Osteoblast (primary cell): ENCODE measurements at regions not wholly inside any gene's neighbourhood (a gene's known extent, or its start where the extent isn't known, plus 50 kb on each side); places are given as distances from the start of the nearest gene placed in this dataset.

ENCODE experiments used
- DNase-seq: peaks from one replicate; pipeline ENCODE4 v3.0.0; 2011; ENCODE audit warnings: low spot score, mixed read lengths; ENCODE audit not compliant: insufficient read length; ENCODE audit errors: missing footprints
- H2AFZ ChIP-seq: 2 replicates; pipeline ENCODE4 v1.6.0; 2011; ENCODE audit warnings: mild to moderate bottlenecking, low read length
- H3K27ac ChIP-seq: 2 replicates; pipeline ENCODE4 v1.5.1; 2011; ENCODE audit warnings: mild to moderate bottlenecking, low read depth, low read length, moderate library complexity
- H3K27me3 ChIP-seq: 2 replicates; pipeline ENCODE4 v1.6.0; 2012; ENCODE audit warnings: mild to moderate bottlenecking, control low read depth, inconsistent platforms, low read length, moderate library complexity; ENCODE audit not compliant: insufficient read depth
- H3K36me3 ChIP-seq: 2 replicates; pipeline ENCODE4 v1.5.1; 2011; ENCODE audit warnings: mild to moderate bottlenecking, low read length, control low read depth, moderate library complexity; ENCODE audit not compliant: insufficient read depth
- H3K4me1 ChIP-seq: 2 replicates; pipeline ENCODE4 v1.5.1; 2011; ENCODE audit warnings: mild to moderate bottlenecking, low read length, control low read depth, moderate library complexity; ENCODE audit not compliant: insufficient read depth
- H3K4me2 ChIP-seq: 2 replicates; pipeline ENCODE4 v1.6.0; 2011; ENCODE audit warnings: mild to moderate bottlenecking, low read length; ENCODE audit not compliant: insufficient read depth
- H3K4me3 ChIP-seq: fragments of 200-600 bp; sonication (generic); 3 replicates; pipeline ENCODE4 v1.5.1; 2012; ENCODE audit warnings: mild to moderate bottlenecking, low read length, inconsistent platforms; ENCODE audit not compliant: insufficient read depth
- H3K79me2 ChIP-seq: 2 replicates; pipeline ENCODE4 v1.6.0; 2012; ENCODE audit warnings: mild to moderate bottlenecking, low read length, control low read depth, inconsistent platforms; ENCODE audit not compliant: insufficient read depth
- H3K9me3 ChIP-seq: 2 replicates; pipeline ENCODE4 v1.5.1; 2011; ENCODE audit warnings: low read depth, low read length, control low read depth
- H4K20me1 ChIP-seq: 2 replicates; pipeline ENCODE4 v1.6.0; 2012; ENCODE audit warnings: mild to moderate bottlenecking, low read length, control low read depth; ENCODE audit not compliant: insufficient read depth
- CTCF ChIP-seq: IDR thresholded peaks from 2 replicates; pipeline ENCODE4 v1.5.1; 2011; ENCODE audit warnings: mild to moderate bottlenecking, low read depth, low read length, moderate library complexity; ENCODE audit errors: extremely low read depth

DNA sequence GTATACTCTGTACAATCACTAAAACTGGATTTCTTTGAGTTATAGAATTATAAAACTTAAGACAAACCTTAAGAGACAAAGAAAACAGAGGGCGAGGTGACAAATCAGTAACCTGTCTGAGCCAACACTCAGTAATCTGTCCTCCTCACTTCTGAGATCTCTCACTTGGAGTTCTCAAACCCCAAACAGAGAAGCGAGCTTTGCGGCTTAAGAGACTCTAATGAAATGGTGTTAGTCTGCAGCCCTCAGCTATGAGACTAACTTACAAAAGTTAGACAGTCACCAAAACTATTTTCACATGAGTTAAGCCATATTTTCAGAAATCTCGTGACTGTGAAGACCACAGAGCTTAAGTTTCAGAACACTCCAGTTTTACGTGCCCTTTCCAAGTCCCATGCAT is 140.6 kb downstream of the TMX3 start:
- TF ChIP-seq CTCF = no peak
- Histone ChIP-seq H3K4me2 (no peak overlapping the region), H3K27me3 (no peaks in the 10 kb centered on the region), H2AFZ (no peak overlapping the region), H4K20me1 (no peaks in the 10 kb centered on the region), H3K79me2 (no peaks in the 10 kb centered on the region), H3K4me3 (no peak overlapping the region), H3K9me3 (no peaks in the 10 kb centered on the region), H3K36me3 (no peaks in the 10 kb centered on the region), H3K27ac (no peak overlapping the region), H3K4me1 (no peaks in the 10 kb centered on the region)
- no peak for DNase-seq

DNA sequence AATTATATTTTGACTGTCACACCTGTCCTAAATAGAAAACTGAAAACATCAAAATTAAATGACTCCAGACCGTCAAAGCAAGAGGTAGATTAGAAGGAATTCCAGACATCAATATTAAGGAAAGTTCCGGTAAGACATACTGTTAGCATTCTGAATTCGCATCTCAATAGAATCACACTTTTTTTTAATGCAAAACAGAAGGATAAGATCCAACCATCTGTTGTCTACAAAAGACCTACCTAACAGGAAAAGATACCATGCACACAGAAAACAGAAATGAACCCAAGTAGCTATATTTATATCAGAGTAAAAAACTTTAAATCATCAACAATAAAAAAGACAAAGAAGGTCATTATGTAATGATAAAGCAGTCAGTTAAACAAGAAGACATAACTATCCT is 145.0 kb downstream of the TMX3 start:
- Histone ChIP-seq H3K4me2 (no peak overlapping the region), H3K9me3 (no peaks in the 10 kb centered on the region), H3K27me3 (no peaks in the 10 kb centered on the region), H3K79me2 (no peaks in the 10 kb centered on the region), H3K4me3 (no peak overlapping the region), H3K4me1 (no peaks in the 10 kb centered on the region), H4K20me1 (no peaks in the 10 kb centered on the region), H3K36me3 (no peaks in the 10 kb centered on the region), H2AFZ (no peak overlapping the region), H3K27ac (no peak overlapping the region)
- no peak for TF ChIP-seq CTCF
- DNase-seq = no peak

- peak; percentile 58 for DNase-seq
- no peak overlapping the region for H3K4me2 ChIP-seq
Measured at GRCh38 chr18:68568364-68569155, 146.3 kb downstream of the TMX3 start.

More at GRCh38 chr18:68568364-68569155, 146.3 kb downstream of the TMX3 start:
- H3K4me3 ChIP-seq = no peak overlapping the region
- H3K9me3 ChIP-seq = no peaks in the 10 kb centered on the region
- H3K27ac ChIP-seq = no peak overlapping the region
- no peak for TF ChIP-seq CTCF
- no peaks in the 10 kb centered on the region for H3K4me1 ChIP-seq
- H4K20me1 ChIP-seq = no peaks in the 10 kb centered on the region
- no peaks in the 10 kb centered on the region for H3K79me2 ChIP-seq
- no peak overlapping the region for H2AFZ ChIP-seq
- no peaks in the 10 kb centered on the region for H3K27me3 ChIP-seq
- H3K36me3 ChIP-seq = no peaks in the 10 kb centered on the region
